Sigmoid colon (tissue), 6 donors: ENCODE measurements at regions not wholly inside any gene's neighbourhood (a gene's known extent, or its start where the extent isn't known, plus 50 kb on each side); places are given as distances from the start of the nearest gene placed in this dataset.
A peak's percentile ranks its signal among the peaks of the same experiment; 100 is the strongest.
"Not testable (repeated sequence)": the region's sequence is repeated elsewhere in the genome, so short reads cannot be mapped to it uniquely, and the experiment has no call there.

ENCODE experiments used
- DNase-seq: peaks from one replicate; pipeline ENCODE4 v3.0.0-alpha.2; 2019
- H3K27ac ChIP-seq, 4 donors: fragments of 200-600 bp; sonication (generic); one replicate each; pipeline ENCODE4 v1.5.1; 2016 to 2019; ENCODE audit warnings: mild to moderate bottlenecking in 1 of 4
- H3K27me3 ChIP-seq, 3 donors: fragments of 200-600 bp; sonication (generic); one replicate each; pipeline ENCODE4 v1.5.1; 2019; ENCODE audit warnings: mild to moderate bottlenecking in 1 of 3
- H3K36me3 ChIP-seq, 4 donors: fragments of 200-600 bp; sonication (generic); one replicate each; pipeline ENCODE4 v1.5.1; 2016 to 2019
- H3K4me1 ChIP-seq, 4 donors: fragments of 200-600 bp; sonication (generic); one replicate each; pipeline ENCODE4 v1.5.1; 2017 to 2019
- H3K4me3 ChIP-seq, 4 donors: fragments of 200-600 bp; sonication (generic); one replicate each; pipeline ENCODE4 v1.5.1; 2017 to 2019; ENCODE audit warnings: mild to moderate bottlenecking in 2 of 4, moderate library complexity in 1 of 4
- H3K9me3 ChIP-seq, 4 donors: fragments of 200-600 bp in 3 of 4; sonication (generic) in 3 of 4; one replicate each; pipeline versions ENCODE4 v1.5.1 to v1.6.1; 2013 to 2019
- EP300 ChIP-seq, 4 donors: sonication (generic); formaldehyde crosslinking; IDR thresholded peaks; one replicate each; pipeline ENCODE4 v1.6.1; 2017; ENCODE audit warnings: antibody characterized with exemption in 4 of 4
- POLR2A ChIP-seq, 2 donors: fragments of 450-650 bp; IDR thresholded peaks; one replicate each; pipeline ENCODE4 v1.6.1; 2016; ENCODE audit warnings: antibody characterized with exemption in 2 of 2, mild to moderate bottlenecking in 2 of 2, moderate library complexity in 2 of 2
- POLR2AphosphoS5 ChIP-seq, 4 donors: sonication (generic); formaldehyde crosslinking; IDR thresholded peaks; one replicate each; pipeline ENCODE4 v1.6.1; 2017; ENCODE audit warnings: antibody characterized with exemption in 4 of 4
- WGBS, 2 donors: extraction: QIAGEN DNeasy Blood & Tissue Kit; methylation state at CpG; one replicate each; pipeline ENCODE4 v1.1.7; 2013; 5-methylcytosine and 5-hydroxymethylcytosine counted together
- intact Hi-C: fragments of 100-400 bp; cut with DNase I; formaldehyde crosslinking; loops from one replicate; pipeline ENCODE4 v1.15.1; 2023
- TF ChIP-seq, protein P1 (sequence below), 4 experiments: fragments of 450-650 bp in 3 of 4; fragments of 200-600 bp in 1 of 4; IDR thresholded peaks; one replicate each; pipeline ENCODE4 v1.5.1; 2016 to 2019; ENCODE audit warnings: antibody characterized with exemption in 4 of 4, mild to moderate bottlenecking in 3 of 4, moderate library complexity in 2 of 4
- donor health status: healthy with polysubstance abuse.
- donor health status: healthy.

DNA sequence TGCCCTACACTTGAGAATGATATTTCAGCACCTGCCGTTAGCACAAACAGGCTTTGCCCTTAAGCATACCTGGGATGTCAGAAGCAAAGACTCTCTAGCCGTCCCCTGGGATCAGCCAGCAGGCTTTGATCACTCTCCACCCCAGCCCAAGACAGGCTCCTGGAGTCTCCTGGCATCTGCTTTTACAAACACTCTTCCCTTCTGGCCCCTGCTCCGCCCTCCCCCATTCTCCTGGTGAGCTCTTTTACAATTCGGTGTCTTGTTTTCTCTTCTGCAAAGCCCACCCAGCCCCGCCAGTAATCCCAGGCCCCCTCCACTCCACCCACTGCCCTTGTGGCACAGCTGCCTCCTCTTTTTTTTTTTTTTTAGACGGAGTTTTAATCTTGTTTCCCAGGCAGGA lies 50.4 kb downstream of the KATNIP start:
- Histone ChIP-seq H3K9me3 (no peaks in the 10 kb centered on the region), H3K36me3 (peaks cover 0 to 3% (median 0%) of the 10 kb centered on the region in 4 donors), H3K4me1 (no peaks in the 10 kb centered on the region), H3K27me3 (no peaks in the 10 kb centered on the region), H3K4me3 (no peak overlapping the region), H3K27ac (no peak overlapping the region)
- DNase-seq, result no peak
- intact Hi-C loops, result no loop called here
- 83 to 87% methylated on average over 6 of the region's 6 CpGs for WGBS, 2 donors
- TF ChIP-seq, protein P1, sequence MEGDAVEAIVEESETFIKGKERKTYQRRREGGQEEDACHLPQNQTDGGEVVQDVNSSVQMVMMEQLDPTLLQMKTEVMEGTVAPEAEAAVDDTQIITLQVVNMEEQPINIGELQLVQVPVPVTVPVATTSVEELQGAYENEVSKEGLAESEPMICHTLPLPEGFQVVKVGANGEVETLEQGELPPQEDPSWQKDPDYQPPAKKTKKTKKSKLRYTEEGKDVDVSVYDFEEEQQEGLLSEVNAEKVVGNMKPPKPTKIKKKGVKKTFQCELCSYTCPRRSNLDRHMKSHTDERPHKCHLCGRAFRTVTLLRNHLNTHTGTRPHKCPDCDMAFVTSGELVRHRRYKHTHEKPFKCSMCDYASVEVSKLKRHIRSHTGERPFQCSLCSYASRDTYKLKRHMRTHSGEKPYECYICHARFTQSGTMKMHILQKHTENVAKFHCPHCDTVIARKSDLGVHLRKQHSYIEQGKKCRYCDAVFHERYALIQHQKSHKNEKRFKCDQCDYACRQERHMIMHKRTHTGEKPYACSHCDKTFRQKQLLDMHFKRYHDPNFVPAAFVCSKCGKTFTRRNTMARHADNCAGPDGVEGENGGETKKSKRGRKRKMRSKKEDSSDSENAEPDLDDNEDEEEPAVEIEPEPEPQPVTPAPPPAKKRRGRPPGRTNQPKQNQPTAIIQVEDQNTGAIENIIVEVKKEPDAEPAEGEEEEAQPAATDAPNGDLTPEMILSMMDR (IDR thresholded peaks at IDR 0.05), result no peak

GRCh38 chr16:27602103-27602502 lies 52.2 kb downstream of the KATNIP start:
- 89 to 92% methylated on average over 4 of the region's 4 CpGs for WGBS, 2 donors
- Histone ChIP-seq H3K27me3 (no peaks in the 10 kb centered on the region), H3K9me3 (no peaks in the 10 kb centered on the region), H3K27ac (no peak overlapping the region), H3K36me3 (peaks cover 0 to 5% (median 0%) of the 10 kb centered on the region in 4 donors), H3K4me1 (no peaks in the 10 kb centered on the region), H3K4me3 (no peak overlapping the region)
- intact Hi-C loops, result no loop called here
- TF ChIP-seq, protein P1 (IDR thresholded peaks at IDR 0.05), result no peak
- TF ChIP-seq EP300 (IDR thresholded peaks at IDR 0.05) (no peak), POLR2A (IDR thresholded peaks at IDR 0.05) (no peak), POLR2AphosphoS5 (IDR thresholded peaks at IDR 0.05) (no peak)
- DNase-seq, result no peak

DNA sequence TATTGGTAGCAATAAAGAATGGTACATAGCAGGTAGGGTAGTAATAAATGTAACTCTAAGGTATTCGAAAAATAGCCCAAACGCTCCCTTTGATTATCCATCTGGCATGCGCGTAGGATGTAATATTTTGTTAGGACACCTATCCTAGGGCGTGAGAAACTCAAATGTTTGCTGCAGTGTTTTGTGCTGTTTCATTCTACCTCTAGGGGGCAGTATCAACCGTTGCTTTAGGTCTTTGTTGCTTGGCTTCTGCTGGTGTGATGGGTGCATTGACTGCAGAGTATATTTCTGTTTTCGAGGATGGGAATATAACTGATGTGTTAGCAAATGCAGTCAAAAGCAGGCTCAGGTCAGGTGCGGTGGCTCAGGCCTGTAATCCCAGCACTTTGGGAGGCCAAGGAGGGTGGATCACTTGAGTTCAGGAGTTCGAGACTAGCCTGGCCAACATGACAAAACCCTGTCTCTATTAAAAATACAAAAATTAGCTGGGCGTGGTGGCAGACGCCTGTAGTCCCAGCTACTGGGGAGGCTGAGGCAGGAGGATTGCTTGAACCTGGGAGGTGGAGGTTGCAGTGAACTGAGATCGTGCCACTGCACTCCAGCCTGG lies 55.7 kb downstream of the KATNIP start:
- H3K9me3 ChIP-seq, DNase-seq, intact Hi-C loops, H3K4me1 ChIP-seq, H3K36me3 ChIP-seq, H3K27ac ChIP-seq, H3K27me3 ChIP-seq, H3K4me3 ChIP-seq: not testable (repeated sequence)
- TF ChIP-seq, protein P1 (IDR thresholded peaks at IDR 0.05), result peak in 3 of 4 experiments; percentile 11 to 50 (median 22)
- WGBS, 2 donors, result 49 to 71% methylated on average over 12 of the region's 12 CpGs

GRCh38 chr16:27611340-27611739 lies 61.4 kb downstream of the KATNIP start:
- 93 to 94% methylated on average over 5 of the region's 5 CpGs for WGBS, 2 donors

More at GRCh38 chr16:27611340-27611739, 61.4 kb downstream of the KATNIP start:
- H3K9me3 ChIP-seq, result no peaks in the 10 kb centered on the region
- H3K4me1 ChIP-seq, result no peaks in the 10 kb centered on the region
- no peak overlapping the region for H3K27ac ChIP-seq
- TF ChIP-seq POLR2A (IDR thresholded peaks at IDR 0.05), result no peak
- TF ChIP-seq EP300 (IDR thresholded peaks at IDR 0.05), result no peak
- TF ChIP-seq, protein P1 (IDR thresholded peaks at IDR 0.05), result no peak
- no peak for TF ChIP-seq POLR2AphosphoS5 (IDR thresholded peaks at IDR 0.05)
- no peaks in the 10 kb centered on the region for H3K27me3 ChIP-seq
- no peak overlapping the region for H3K4me3 ChIP-seq
- peaks cover 0 to 4% (median 0%) of the 10 kb centered on the region in 4 donors for H3K36me3 ChIP-seq
- no peak for DNase-seq
- intact Hi-C loops, result no loop called here
